K562 (cell line): ENCODE measurements at regions not wholly inside any gene's neighbourhood (a gene's known extent, or its start where the extent isn't known, plus 50 kb on each side); places are given as distances from the start of the nearest gene placed in this dataset.

ENCODE experiments used
- ATAC-seq: fragments of 200-7000 bp; cut with Tn5 transposase; 3 replicates; pipeline ENCODE4 v1.9.1; 2020; ENCODE audit warnings: moderate library complexity
- BruUV-seq: library from RNA; stranded (reverse); fragments of 400-500 nt; replicated peaks from 2 replicates; lab custom pipeline; 2021; lab: Mats Ljungman, UMichigan
- CTCF ChIA-PET: fragments of 300-600 bp; formaldehyde crosslinking; extraction: SDS; loops from one replicate; lab custom pipeline; 2021; ENCODE audit warnings: low intra/inter-chr PET ratio; lab: Yijun Ruan, JAX
- POLR2A ChIA-PET: fragments of 300-600, 350-650 bp; sonication (Branson Sonifier 250); formaldehyde crosslinking; extraction: SDS; loops from one replicate; lab custom pipeline; 2021; ENCODE audit warnings: antibody characterized with exemption, inconsistent platforms; lab: Yijun Ruan, JAX
- DNase-seq, 4 experiments: peaks; one replicate each; pipeline versions ENCODE4 v3.0.0 to v3.0.0-alpha.2; 2011 to 2018; ENCODE audit warnings: low spot score in 3 of 4, mixed read lengths in 3 of 4; ENCODE audit errors: extremely low read depth in 1 of 4
- FAIRE-seq: peaks from 2 replicates; lab custom pipeline; 2011; peaks lifted over from hg19 to GRCh38; lab: Jason Lieb, UNC
- H2AFZ ChIP-seq: 2 replicates; pipeline ENCODE4 v1.6.0; 2011; ENCODE audit warnings: low read depth, low read length, control low read depth, inconsistent platforms
- H3K27ac ChIP-seq: fragments of 200-600 bp; 3 replicates; pipeline ENCODE4 v1.8.0; 2011; ENCODE audit warnings: low read depth, mild to moderate bottlenecking, control low read depth, inconsistent platforms, low read length, moderate library complexity, mixed read lengths; ENCODE audit errors: extremely low read depth
- H3K27me3 ChIP-seq, 2 experiments: fragments of 300-600 bp in 1 of 2; 2 replicates in 1 of 2; 3 replicates in 1 of 2; pipeline versions ENCODE4 v1.6.0 to v1.8.0; 2011; ENCODE audit warnings: inconsistent platforms in 2 of 2, low read length in 2 of 2, mild to moderate bottlenecking in 1 of 2, mixed read lengths in 1 of 2, moderate library complexity in 1 of 2; ENCODE audit not compliant: control insufficient read depth in 2 of 2, insufficient read depth in 2 of 2
- H3K36me3 ChIP-seq: fragments of 300-600 bp; 3 replicates; pipeline ENCODE4 v1.8.0; 2011; ENCODE audit warnings: mild to moderate bottlenecking, low read length, inconsistent platforms; ENCODE audit not compliant: control insufficient read depth, insufficient read depth
- H3K4me1 ChIP-seq, 2 experiments: fragments of 200-600 bp in 1 of 2; replicated peaks in 1 of 2; 2 replicates in 1 of 2; 3 replicates in 1 of 2; pipeline versions ENCODE4 v1.5.1 to v1.8.0; 2011; ENCODE audit warnings: inconsistent platforms in 2 of 2, low read length in 2 of 2, mild to moderate bottlenecking in 1 of 2, mixed read lengths in 1 of 2, moderate library complexity in 1 of 2; ENCODE audit not compliant: control insufficient read depth in 2 of 2, insufficient read depth in 2 of 2
- H3K4me2 ChIP-seq: 2 replicates; pipeline ENCODE4 v1.6.1; 2011; ENCODE audit warnings: low read length, control low read depth, inconsistent platforms, mixed read lengths; ENCODE audit not compliant: insufficient read depth
- H3K4me3 ChIP-seq: fragments of 200-600 bp; sonication (generic), shearing (Covaris generic); 2 replicates; pipeline ENCODE4 v1.5.1; 2016; ENCODE audit warnings: control low read depth, inconsistent platforms
- H3K79me2 ChIP-seq: fragments of 200-600 bp; 3 replicates; pipeline ENCODE4 v1.8.0; 2011; ENCODE audit warnings: low read length, inconsistent platforms; ENCODE audit not compliant: control insufficient read depth, insufficient read depth
- H3K9ac ChIP-seq, 2 experiments: 2 replicates each; pipeline versions ENCODE4 v1.6.0 to v1.6.1; 2011; ENCODE audit warnings: low read depth in 2 of 2, low read length in 2 of 2, control low read depth in 1 of 2, inconsistent platforms in 1 of 2, mild to moderate bottlenecking in 1 of 2, mixed read lengths in 1 of 2; ENCODE audit not compliant: insufficient read depth in 1 of 2
- H3K9me1 ChIP-seq: one replicate; pipeline ENCODE4 v1.6.0; 2011; ENCODE audit warnings: inconsistent platforms, mild to moderate bottlenecking, low read length, moderate library complexity; ENCODE audit not compliant: control insufficient read depth, insufficient read depth
- H3K9me3 ChIP-seq: replicated peaks from 2 replicates; pipeline ENCODE4 v1.5.1; 2011; ENCODE audit warnings: low read depth, low read length, inconsistent platforms; ENCODE audit not compliant: control insufficient read depth, insufficient read depth
- H4K20me1 ChIP-seq: replicated peaks from 2 replicates; pipeline ENCODE4 v1.6.1; 2011; ENCODE audit warnings: low read length, inconsistent platforms, mixed read lengths; ENCODE audit not compliant: control insufficient read depth, insufficient read depth
- CREBBP ChIP-seq: IDR thresholded peaks from one replicate; pipeline ENCODE4 v1.6.1; 2012; ENCODE audit warnings: low read depth, mild to moderate bottlenecking, control low read depth, inconsistent platforms, low read length
- DACH1 ChIP-seq: fragments of 450-650 bp; IDR thresholded peaks from 2 replicates; pipeline ENCODE4 v1.6.1; 2018; ENCODE audit not compliant: partially characterized antibody
- ELF2 ChIP-seq: fragments of 250-450 bp; sonication (Bioruptor Pico); IDR thresholded peaks from 2 replicates; pipeline ENCODE4 v1.5.0; 2021; ENCODE audit warnings: mild to moderate bottlenecking
- EWSR1 ChIP-seq: fragments of 450-650 bp; IDR thresholded peaks from 2 replicates; pipeline ENCODE4 v1.6.1; 2018; ENCODE audit warnings: borderline replicate concordance, mild to moderate bottlenecking, low read depth, moderate library complexity; ENCODE audit not compliant: partially characterized antibody
- FOXK2 ChIP-seq, 2 experiments: fragments of 450-650 bp; IDR thresholded peaks in 1 of 2; conservative IDR thresholded peaks in 1 of 2; 2 replicates each; pipeline ENCODE4 v1.6.1; 2016; ENCODE audit warnings: low read depth in 2 of 2, mild to moderate bottlenecking in 1 of 2
- MTA1 ChIP-seq: fragments of 450-650 bp; IDR thresholded peaks from 2 replicates; pipeline ENCODE4 v1.6.1; 2017; ENCODE audit warnings: borderline replicate concordance
- NR0B1 ChIP-seq: fragments of 450-650 bp; IDR thresholded peaks from one replicate; pipeline ENCODE4 v1.6.1; 2018; ENCODE audit warnings: mild to moderate bottlenecking, moderate library complexity; ENCODE audit not compliant: partially characterized antibody
- RNF2 ChIP-seq: sonication (generic); IDR thresholded peaks from 2 replicates; pipeline ENCODE4 v1.6.1; 2016
- SAP30 ChIP-seq: fragments of 200-600 bp; sonication (generic); IDR thresholded peaks from 2 replicates; pipeline ENCODE4 v1.6.1; 2012; ENCODE audit warnings: borderline replicate concordance, low read depth, mild to moderate bottlenecking, moderate library complexity, low read length, control low read depth, inconsistent platforms; ENCODE audit not compliant: insufficient read depth, poor library complexity, severe bottlenecking
- SIN3A ChIP-seq, 2 experiments: fragments of 150-350 bp in 1 of 2; IDR thresholded peaks; 2 replicates each; pipeline ENCODE4 v1.6.1; 2011 to 2016; ENCODE audit warnings: borderline replicate concordance in 2 of 2, low read depth in 2 of 2, low read length in 2 of 2, mild to moderate bottlenecking in 2 of 2, moderate library complexity in 2 of 2; ENCODE audit not compliant: control insufficient read depth in 1 of 2
- SMARCB1 ChIP-seq: IDR thresholded peaks from 2 replicates; pipeline ENCODE4 v1.6.1; 2011; ENCODE audit warnings: improper control_type of control experiment, low read depth; ENCODE audit not compliant: insufficient read length
- SRF ChIP-seq, 2 experiments: fragments of 250-450, 450-650 bp in 1 of 2; sonication (Bioruptor Pico) in 1 of 2; sonication (generic) in 1 of 2; formaldehyde crosslinking; IDR thresholded peaks; 2 replicates each; pipeline versions ENCODE4 v1.5.0 to v1.5.1; 2020 to 2022; ENCODE audit warnings: mild to moderate bottlenecking in 1 of 2, missing genetic modification reagents in 1 of 2
- ZFPM2 ChIP-seq: fragments of 250-450 bp; sonication (Bioruptor Pico); IDR thresholded peaks from 2 replicates; pipeline ENCODE4 v1.5.1; 2022; ENCODE audit warnings: mild to moderate bottlenecking
- ZKSCAN3 ChIP-seq: fragments of 250-450 bp; sonication (Bioruptor Pico); IDR thresholded peaks from 2 replicates; pipeline ENCODE4 v1.4.0; 2020
- ZNF23 ChIP-seq: fragments of 250-450 bp; sonication (Bioruptor Pico); IDR thresholded peaks from 2 replicates; pipeline ENCODE4 v1.4.0; 2020; ENCODE audit warnings: mild to moderate bottlenecking
- ZNF449 ChIP-seq: fragments of 250-450 bp; sonication (Bioruptor Pico); IDR thresholded peaks from 2 replicates; pipeline ENCODE4 v1.8.0; 2022; ENCODE audit warnings: moderate library complexity, mild to moderate bottlenecking, inconsistent platforms
- ZNF77 ChIP-seq: fragments of 250-450 bp; sonication (Bioruptor Pico); IDR thresholded peaks from 2 replicates; pipeline ENCODE4 v1.5.0; 2020
- ZSCAN29 ChIP-seq: fragments of 450-650 bp; IDR thresholded peaks from 2 replicates; pipeline ENCODE4 v1.6.1; 2017
- WGBS: fragments of 100-300 bp; shearing (Covaris generic); methylation state at CpG from one replicate; pipeline ENCODE4 v1.1.6; 2016; ENCODE audit warnings: low coverage, mixed read lengths; ENCODE audit not compliant: insufficient coverage; ENCODE audit errors: missing lambda C conversion rate; 5-methylcytosine and 5-hydroxymethylcytosine counted together
- in situ Hi-C: fragments of 300-500 bp; cut with MboI; formaldehyde crosslinking; loops from 4 replicates; pipeline ENCODE4 v1.15.0; 2018; ENCODE audit warnings: inconsistent platforms, mixed read lengths
- intact Hi-C: fragments of 100-400 bp; cut with micrococcal nuclease; formaldehyde crosslinking; loops from 2 replicates; pipeline ENCODE4 v1.14.2; 2022

- BruUV-seq, result no TSS peak
- Histone ChIP-seq H4K20me1 (peaks cover 5% of the 10 kb centered on the region; the same call in 1 of the 2 replicates), H3K36me3 (no peaks in the 10 kb centered on the region), H3K9ac (no peak overlapping the region), H3K9me3 (no peaks in the 10 kb centered on the region)
- CTCF ChIA-PET, result no interaction called here
- no peak for DNase-seq
- 38% methylated on average over 4 of the region's 5 CpGs for WGBS
- FAIRE-seq, result no peak
- TF ChIP-seq SIN3A (IDR thresholded peaks at IDR 0.05; ENCODE audit: borderline replicate concordance in 2 of 2, control insufficient read depth in 1 of 2, low read depth in 2 of 2, low read length in 2 of 2) (no peak), NR0B1 (no peak), ZNF23 (CRISPR knock-in tag) (no peak), ELF2 (no peak), MTA1 (no peak), ZNF449 (CRISPR knock-in tag) (no peak), CREBBP (no peak), ZNF77 (CRISPR knock-in tag) (no peak), DACH1 (no peak), EWSR1 (no peak), SAP30 (no peak), ZKSCAN3 (CRISPR knock-in tag) (no peak), RNF2 (no peak), SRF (CRISPR knock-in tag; IDR thresholded peaks at IDR 0.05) (no peak), ZSCAN29 (no peak), ZFPM2 (CRISPR knock-in tag) (no peak), FOXK2 (conservative IDR thresholded peaks at IDR 0.05 in 1 of 2, IDR thresholded peaks at IDR 0.05 in 1 of 2; ENCODE audit: low read depth in 2 of 2) (no peak), SMARCB1 (no peak)
- TF ChIP-seq, all 486 proteins: peak for 0
- H3K4me2 ChIP-seq, result no peak overlapping the region
- ATAC-seq, result no peak
- no peaks in the 10 kb centered on the region for H3K4me1 ChIP-seq
- in situ Hi-C loops (no loop called here), intact Hi-C loops (no loop called here)
- no peaks in the 10 kb centered on the region; a peak in 1 of 5 replicates for H3K27me3 ChIP-seq
- H3K79me2 ChIP-seq, result no peaks in the 10 kb centered on the region
- no peaks in the 10 kb centered on the region for H3K9me1 ChIP-seq
- H3K4me3 ChIP-seq, result no peak overlapping the region
- no peak overlapping the region for H3K27ac ChIP-seq
- POLR2A ChIA-PET, result no interaction called here
- no peak overlapping the region for H2AFZ ChIP-seq
Observed at GRCh38 chr16:17986991-17987390, 349.5 kb downstream of the NPIPA8 start.
